WTC11 (cell line): ENCODE measurements at regions not wholly inside any gene's neighbourhood (a gene's known extent, or its start where the extent isn't known, plus 50 kb on each side); places are given as distances from the start of the nearest gene placed in this dataset.

Source experiments
- ATAC-seq: fragments of 200-7000 bp; cut with Tn5 transposase; 2 replicates; pipeline ENCODE4 v1.10.0; 2021; ENCODE audit warnings: mild to moderate bottlenecking, moderate library complexity
- CTCF ChIA-PET: fragments of 300-600 bp; sonication (Branson Sonifier 250); formaldehyde crosslinking; loops from one replicate; lab custom pipeline; 2021; ENCODE audit warnings: antibody characterized with exemption; lab: Charles Lee
- POLR2A ChIA-PET: fragments of 350-600 bp; sonication (Branson Sonifier 250); formaldehyde crosslinking; loops from one replicate; lab custom pipeline; 2021; ENCODE audit warnings: antibody characterized with exemption; lab: Charles Lee
- DNase-seq: peaks from one replicate; pipeline ENCODE4 v3.0.0; 2021; ENCODE audit warnings: low spot score
- H3K27ac Mint-ChIP-seq: 2 replicates; pipeline ENCODE4 v1.8.0; 2021; ENCODE audit warnings: mixed read lengths
- H3K27me3 Mint-ChIP-seq: 2 replicates; pipeline ENCODE4 v1.8.0; 2021; ENCODE audit warnings: low read depth, mild to moderate bottlenecking, moderate library complexity, mixed read lengths
- H3K36me3 Mint-ChIP-seq: 2 replicates; pipeline ENCODE4 v1.8.0; 2021; ENCODE audit warnings: mixed read lengths
- H3K4me1 Mint-ChIP-seq: 2 replicates; pipeline ENCODE4 v1.8.0; 2022; ENCODE audit warnings: mixed read lengths
- H3K4me3 Mint-ChIP-seq: 2 replicates; pipeline ENCODE4 v1.8.0; 2021; ENCODE audit warnings: mild to moderate bottlenecking, moderate library complexity, mixed read lengths
- H3K9me3 Mint-ChIP-seq: 2 replicates; pipeline ENCODE4 v1.8.0; 2021; ENCODE audit warnings: mixed read lengths
- AR ChIP-seq: fragments of 250-450 bp; sonication (Bioruptor Pico); IDR thresholded peaks from 2 replicates; pipeline ENCODE4 v1.9.0; 2021; ENCODE audit warnings: mild to moderate bottlenecking
- CREM ChIP-seq: sonication (generic); formaldehyde crosslinking; IDR thresholded peaks from 2 replicates; pipeline ENCODE4 v1.8.1; 2022; ENCODE audit warnings: mild to moderate bottlenecking, missing genetic modification reagents, moderate library complexity
- ELF4 ChIP-seq: sonication (generic); formaldehyde crosslinking; IDR thresholded peaks from 2 replicates; pipeline ENCODE4 v1.8.1; 2022; ENCODE audit warnings: low read depth, mild to moderate bottlenecking, moderate library complexity, missing genetic modification reagents
- ESRRA ChIP-seq: sonication (generic); formaldehyde crosslinking; IDR thresholded peaks from 2 replicates; pipeline ENCODE4 v1.8.1; 2022; ENCODE audit warnings: mild to moderate bottlenecking, missing genetic modification reagents, borderline replicate concordance
- FOXK1 ChIP-seq: sonication (generic); formaldehyde crosslinking; IDR thresholded peaks from 2 replicates; pipeline ENCODE4 v1.8.0; 2022; ENCODE audit warnings: mild to moderate bottlenecking, moderate library complexity, missing genetic modification reagents
- MYBL2 ChIP-seq: sonication (generic); formaldehyde crosslinking; IDR thresholded peaks from 2 replicates; pipeline ENCODE4 v1.8.1; 2023; ENCODE audit warnings: mild to moderate bottlenecking, moderate library complexity, missing genetic modification reagents
- NFE2L1 ChIP-seq: sonication (generic); formaldehyde crosslinking; IDR thresholded peaks from 2 replicates; pipeline ENCODE4 v1.8.1; 2023; ENCODE audit warnings: missing genetic modification reagents
- NR2C2 ChIP-seq: sonication (generic); formaldehyde crosslinking; IDR thresholded peaks from 2 replicates; pipeline ENCODE4 v1.8.0; 2022; ENCODE audit warnings: mild to moderate bottlenecking, missing genetic modification reagents
- NR3C1 ChIP-seq: sonication (generic); formaldehyde crosslinking; conservative IDR thresholded peaks from 2 replicates; pipeline ENCODE4 v1.8.1; 2023; ENCODE audit warnings: low read depth, mild to moderate bottlenecking, missing genetic modification reagents
- PRRX2 ChIP-seq: fragments of 250-450 bp; sonication (Bioruptor Pico); IDR thresholded peaks from 2 replicates; pipeline ENCODE4 v1.8.0; 2021; ENCODE audit warnings: mild to moderate bottlenecking
- RORB ChIP-seq: fragments of 250-450 bp; sonication (Bioruptor Pico); IDR thresholded peaks from 2 replicates; pipeline ENCODE4 v1.9.0; 2021; ENCODE audit warnings: mild to moderate bottlenecking
- TCF7 ChIP-seq: sonication (generic); formaldehyde crosslinking; IDR thresholded peaks from 2 replicates; pipeline ENCODE4 v1.8.0; 2022; ENCODE audit warnings: mild to moderate bottlenecking, low read depth, missing genetic modification reagents, moderate library complexity
- TEAD1 ChIP-seq: sonication (generic); formaldehyde crosslinking; IDR thresholded peaks from 2 replicates; pipeline ENCODE4 v1.8.0; 2022; ENCODE audit warnings: mild to moderate bottlenecking, missing genetic modification reagents
- ZNF416 ChIP-seq: fragments of 250-450 bp; sonication (Bioruptor Pico); IDR thresholded peaks from 2 replicates; pipeline ENCODE4 v1.9.0; 2021; ENCODE audit warnings: mild to moderate bottlenecking, inconsistent platforms
- ZNF423 ChIP-seq: fragments of 250-450 bp; sonication (Bioruptor Pico); IDR thresholded peaks from 2 replicates; pipeline ENCODE4 v2.1.2; 2022; ENCODE audit warnings: mild to moderate bottlenecking, moderate library complexity
- ZNF512 ChIP-seq: sonication (generic); formaldehyde crosslinking; IDR thresholded peaks from 2 replicates; pipeline ENCODE4 v1.8.1; 2022; ENCODE audit warnings: missing genetic modification reagents, borderline replicate concordance
- ZNF532 ChIP-seq: fragments of 250-450 bp; sonication (Bioruptor Pico); IDR thresholded peaks from 2 replicates; pipeline ENCODE4 v1.9.0; 2021; ENCODE audit warnings: mild to moderate bottlenecking, borderline replicate concordance
- TF ChIP-seq, protein P1 (sequence below): sonication (generic); formaldehyde crosslinking; IDR thresholded peaks from 2 replicates; pipeline ENCODE4 v1.8.0; 2022; ENCODE audit warnings: mild to moderate bottlenecking, missing genetic modification reagents
- TF ChIP-seq, protein P2 (sequence below): sonication (generic); formaldehyde crosslinking; conservative IDR thresholded peaks from 2 replicates; pipeline ENCODE4 v1.8.1; 2022; ENCODE audit warnings: mild to moderate bottlenecking, missing genetic modification reagents

- CTCF ChIA-PET, result no interaction called here
- no peak for DNase-seq
Measured at GRCh38 chr10:93204494-93205485, 131.1 kb downstream of the CYP26A1 start.

DNA sequence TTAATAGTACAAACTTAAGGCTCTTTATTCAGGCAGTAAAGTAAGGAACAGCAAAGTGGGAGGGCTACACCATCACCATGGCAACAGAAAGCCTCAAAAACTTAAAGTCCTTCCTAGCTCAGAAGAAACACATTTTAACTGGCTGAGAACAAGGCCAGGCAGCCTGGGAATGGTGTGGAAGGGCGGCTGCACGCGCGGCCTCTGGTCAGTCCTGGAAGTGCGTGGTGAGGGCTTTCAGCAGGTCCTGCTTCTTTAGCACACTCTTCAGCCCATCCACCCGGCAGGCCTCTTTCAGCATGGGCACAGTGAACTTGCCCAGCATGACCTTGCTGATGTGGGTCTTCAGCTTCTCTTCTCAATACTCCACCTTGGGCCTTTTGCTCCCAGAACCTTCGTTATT lies 133.0 kb downstream of the CYP26A1 start:
- no peaks in the 10 kb centered on the region for H3K36me3 Mint-ChIP-seq
- no peak overlapping the region for H3K27ac Mint-ChIP-seq
- DNase-seq, result peak; percentile 59
- ChIA-PET CTCF (interaction anchor here (0.7 to 1.5 kb wide), 7 partner anchors 15 to 1042 kb away, joined by 3 to 17 read pairs (median 3); no protein-coding TSS in a partner anchor), POLR2A (no interaction called here)
- H3K27me3 Mint-ChIP-seq, result no peaks in the 10 kb centered on the region
- H3K4me3 Mint-ChIP-seq, result no peak overlapping the region
- H3K9me3 Mint-ChIP-seq, result no peaks in the 10 kb centered on the region
- H3K4me1 Mint-ChIP-seq, result peaks cover 4% of the 10 kb centered on the region; the same call in 1 of the 2 replicates
- peak; percentile 100 for ATAC-seq
- TF ChIP-seq TCF7 (no peak), NR2C2 (CRISPR knock-in tag) (no peak), ZNF512 (CRISPR knock-in tag) (no peak), ELF4 (no peak), NFE2L1 (CRISPR knock-in tag) (no peak), TEAD1 (CRISPR knock-in tag) (no peak), ESRRA (CRISPR knock-in tag) (no peak), NR3C1 (CRISPR knock-in tag) (no peak), ZNF423 (CRISPR knock-in tag) (no peak), ZNF532 (CRISPR knock-in tag) (no peak), CREM (CRISPR knock-in tag) (no peak)
- TF ChIP-seq, protein P1, sequence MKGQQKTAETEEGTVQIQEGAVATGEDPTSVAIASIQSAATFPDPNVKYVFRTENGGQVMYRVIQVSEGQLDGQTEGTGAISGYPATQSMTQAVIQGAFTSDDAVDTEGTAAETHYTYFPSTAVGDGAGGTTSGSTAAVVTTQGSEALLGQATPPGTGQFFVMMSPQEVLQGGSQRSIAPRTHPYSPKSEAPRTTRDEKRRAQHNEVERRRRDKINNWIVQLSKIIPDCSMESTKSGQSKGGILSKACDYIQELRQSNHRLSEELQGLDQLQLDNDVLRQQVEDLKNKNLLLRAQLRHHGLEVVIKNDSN (CRISPR knock-in tag), result no peak

More at GRCh38 chr10:93204494-93205485, 131.1 kb downstream of the CYP26A1 start:
- Mint-ChIP-seq H3K9me3 (no peaks in the 10 kb centered on the region), H3K36me3 (no peaks in the 10 kb centered on the region), H3K27ac (no peak overlapping the region), H3K27me3 (no peaks in the 10 kb centered on the region), H3K4me1 (peaks cover 6% of the 10 kb centered on the region), H3K4me3 (no peak overlapping the region)
- POLR2A ChIA-PET, result no interaction called here
- TF ChIP-seq MYBL2 (CRISPR knock-in tag) (no peak), FOXK1 (no peak), PRRX2 (CRISPR knock-in tag) (no peak), AR (CRISPR knock-in tag) (no peak), CREM (CRISPR knock-in tag) (no peak), ZNF416 (CRISPR knock-in tag) (no peak), RORB (CRISPR knock-in tag) (no peak), ZNF512 (CRISPR knock-in tag) (no peak), TCF7 (no peak)
- TF ChIP-seq, protein P2, sequence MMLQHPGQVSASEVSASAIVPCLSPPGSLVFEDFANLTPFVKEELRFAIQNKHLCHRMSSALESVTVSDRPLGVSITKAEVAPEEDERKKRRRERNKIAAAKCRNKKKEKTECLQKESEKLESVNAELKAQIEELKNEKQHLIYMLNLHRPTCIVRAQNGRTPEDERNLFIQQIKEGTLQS (CRISPR knock-in tag), result no peak
- no peak for ATAC-seq
